A673 (cell line): ENCODE measurements at regions not wholly inside any gene's neighbourhood (a gene's known extent, or its start where the extent isn't known, plus 50 kb on each side); places are given as distances from the start of the nearest gene placed in this dataset.

ENCODE experiments used
- BruUV-seq: library from RNA; stranded (reverse); fragments of 400-500 nt; replicated peaks from 2 replicates; lab custom pipeline; 2021; lab: Mats Ljungman, UMichigan
- CTCF ChIA-PET: fragments of 300-600 bp; sonication (Branson Sonifier 250); formaldehyde crosslinking; loops from one replicate; lab custom pipeline; 2022; ENCODE audit warnings: antibody characterized with exemption; lab: Charles Lee
- POLR2A ChIA-PET: fragments of 300-600 bp; sonication (Branson Sonifier 250); formaldehyde crosslinking; loops from one replicate; lab custom pipeline; 2022; ENCODE audit warnings: antibody characterized with exemption; ENCODE audit not compliant: low non-redundant PET; lab: Charles Lee
- DNase-seq: peaks from one replicate; pipeline ENCODE4 v3.0.0-alpha.2; 2015; ENCODE audit warnings: low spot score
- H3K27ac ChIP-seq: fragments of 200-600 bp; sonication (generic); 2 replicates; pipeline ENCODE4 v1.5.1; 2016; ENCODE audit warnings: mixed run types, low read depth, mild to moderate bottlenecking, mixed read lengths, antibody characterized with exemption, low read length; ENCODE audit not compliant: poor library complexity, severe bottlenecking
- H3K27me3 ChIP-seq: fragments of 200-600 bp; sonication (generic); replicated peaks from 2 replicates; pipeline ENCODE4 v1.6.1; 2017; ENCODE audit warnings: mixed run types, low read depth, mild to moderate bottlenecking, mixed read lengths, antibody characterized with exemption, low read length; ENCODE audit not compliant: insufficient read depth, poor library complexity
- H3K36me3 ChIP-seq: fragments of 200-600 bp; sonication (generic); 2 replicates; pipeline ENCODE4 v1.6.1; 2016; ENCODE audit warnings: mixed run types, mild to moderate bottlenecking, mixed read lengths, antibody characterized with exemption, low read length; ENCODE audit not compliant: insufficient read depth, poor library complexity, severe bottlenecking
- H3K4me1 ChIP-seq: fragments of 200-600 bp; sonication (generic); 2 replicates; pipeline ENCODE4 v1.6.1; 2017; ENCODE audit warnings: mixed run types, mild to moderate bottlenecking, mixed read lengths, antibody characterized with exemption, low read length; ENCODE audit not compliant: insufficient read depth, poor library complexity, severe bottlenecking
- H3K4me3 ChIP-seq: fragments of 200-600 bp; sonication (generic); 2 replicates; pipeline ENCODE4 v1.5.1; 2016; ENCODE audit warnings: low read depth, mixed run types, mild to moderate bottlenecking, mixed read lengths, low read length; ENCODE audit not compliant: poor library complexity, severe bottlenecking
- H3K9me3 ChIP-seq: fragments of 200-600 bp; sonication (generic); 2 replicates; pipeline ENCODE4 v1.6.1; 2016; ENCODE audit warnings: mixed run types, low read depth, mild to moderate bottlenecking, mixed read lengths, antibody characterized with exemption, low read length; ENCODE audit not compliant: poor library complexity, severe bottlenecking
- CTCF ChIP-seq: fragments of 300-800, 200-600 bp; sonication (generic); conservative IDR thresholded peaks from 2 replicates; pipeline ENCODE4 v1.5.1; 2017; ENCODE audit warnings: low read depth, mild to moderate bottlenecking, antibody characterized with exemption, low read length, moderate library complexity, mixed read lengths
- EZH2 ChIP-seq: fragments of 200-600 bp; sonication (generic); IDR thresholded peaks from 2 replicates; pipeline ENCODE4 v1.6.1; 2017; ENCODE audit warnings: borderline replicate concordance, low read depth, mild to moderate bottlenecking, mixed read lengths, antibody characterized with exemption, low read length; ENCODE audit not compliant: poor library complexity, severe bottlenecking
- intact Hi-C: fragments of 100-400 bp; cut with micrococcal nuclease; formaldehyde crosslinking; loops from one replicate; pipeline ENCODE4 v1.10.0; 2022; ENCODE audit not compliant: unreplicated experiment

GRCh38 chr4:189187531-189188052 lies 753.1 kb upstream of the FRG1 start:
- Histone ChIP-seq H3K36me3 (no peaks in the 10 kb centered on the region), H3K4me3 (no peak overlapping the region), H3K27ac (no peak overlapping the region), H3K9me3 (no peaks in the 10 kb centered on the region), H3K4me1 (no peaks in the 10 kb centered on the region), H3K27me3 (peaks cover 45% of the 10 kb centered on the region)
- POLR2A ChIA-PET: no interaction called here
- intact Hi-C loops: no loop called here
- no TSS peak for BruUV-seq
- CTCF ChIA-PET: no interaction called here
- no peak for DNase-seq
- TF ChIP-seq CTCF (no peak), EZH2 (no peak)

- TF ChIP-seq EZH2 (no peak), CTCF (no peak)
- Histone ChIP-seq H3K9me3 (no peaks in the 10 kb centered on the region), H3K4me3 (no peak overlapping the region), H3K4me1 (no peaks in the 10 kb centered on the region), H3K27ac (no peak overlapping the region), H3K36me3 (no peaks in the 10 kb centered on the region), H3K27me3 (peaks cover 22% of the 10 kb centered on the region)
- ChIA-PET POLR2A (no interaction called here), CTCF (no interaction called here)
- no TSS peak for BruUV-seq
- intact Hi-C loops: no loop called here
- no peak for DNase-seq
Measured at GRCh38 chr4:189198624-189199023, 742.0 kb upstream of the FRG1 start.

GRCh38 chr4:189200353-189200752 lies 740.3 kb upstream of the FRG1 start:
- Histone ChIP-seq H3K27me3 (peaks cover 34% of the 10 kb centered on the region), H3K36me3 (no peaks in the 10 kb centered on the region), H3K4me1 (no peaks in the 10 kb centered on the region), H3K27ac (no peak overlapping the region), H3K4me3 (no peak overlapping the region), H3K9me3 (no peaks in the 10 kb centered on the region)
- ChIA-PET CTCF (no interaction called here), POLR2A (no interaction called here)
- no peak for TF ChIP-seq EZH2
- no peak for TF ChIP-seq CTCF
- no peak for DNase-seq
- BruUV-seq: no TSS peak
- intact Hi-C loops: loop anchor here (10.0 kb wide), 1 partner anchor 594 kb away; no protein-coding TSS in a partner anchor
